ENCODE measurements at regions not wholly inside any gene's neighbourhood (a gene's known extent, or its start where the extent isn't known, plus 50 kb on each side); places are given as distances from the start of the nearest gene placed in this dataset.

- DNase-seq (ENCODE audit: low read depth), result peak; percentile 6
Measured at GRCh38 chr15:70426096-70426821, 328.5 kb upstream of the TLE3 start.

GRCh38 chr15:70424937-70425411, 327.3 kb upstream of the TLE3 start:
- no peak for DNase-seq (ENCODE audit: low read depth)

GRCh38 chr15:70423267-70423666, 325.6 kb upstream of the TLE3 start:
- no peak for DNase-seq (ENCODE audit: low read depth)

GRCh38 chr15:70422342-70422741, 324.6 kb upstream of the TLE3 start:
- no peak for DNase-seq (ENCODE audit: low read depth)

GRCh38 chr15:70420948-70421482, 323.3 kb upstream of the TLE3 start:
- no peak for DNase-seq (ENCODE audit: low read depth)

GRCh38 chr15:70420086-70420947, 322.6 kb upstream of the TLE3 start:
- no peak for DNase-seq (ENCODE audit: low read depth)

- no peak for DNase-seq (ENCODE audit: low read depth)
Measured at GRCh38 chr15:70418943-70419342, 321.2 kb upstream of the TLE3 start.

- DNase-seq (ENCODE audit: low read depth), result no peak
Measured at GRCh38 chr15:70417535-70417934, 319.8 kb upstream of the TLE3 start.

GRCh38 chr15:70416829-70417228, 319.1 kb upstream of the TLE3 start:
- no peak for DNase-seq (ENCODE audit: low read depth)

GRCh38 chr15:70415398-70415797, 317.7 kb upstream of the TLE3 start:
- DNase-seq (ENCODE audit: low read depth), result no peak

- no peak for DNase-seq (ENCODE audit: low read depth)
Measured at GRCh38 chr15:70414626-70415025, 316.9 kb upstream of the TLE3 start.

- no peak for DNase-seq (ENCODE audit: low read depth)
Measured at GRCh38 chr15:70412794-70413193, 315.1 kb upstream of the TLE3 start.

- no peak for DNase-seq (ENCODE audit: low read depth)
Measured at GRCh38 chr15:70411143-70411863, 313.6 kb upstream of the TLE3 start.

GRCh38 chr15:70410371-70410985, 312.8 kb upstream of the TLE3 start:
- DNase-seq (ENCODE audit: low read depth), result no peak

- no peak for DNase-seq (ENCODE audit: low read depth)
Measured at GRCh38 chr15:70409388-70409787, 311.7 kb upstream of the TLE3 start.

- no peak for DNase-seq (ENCODE audit: low read depth)
Measured at GRCh38 chr15:70407955-70408354, 310.2 kb upstream of the TLE3 start.

GRCh38 chr15:70407336-70407670, 309.6 kb upstream of the TLE3 start:
- DNase-seq (ENCODE audit: low read depth), result no peak

- DNase-seq (ENCODE audit: low read depth), result no peak
Measured at GRCh38 chr15:70406617-70407335, 309.1 kb upstream of the TLE3 start.

GRCh38 chr15:70401709-70402108, 304.0 kb upstream of the TLE3 start:
- no peak for DNase-seq (ENCODE audit: low read depth)

GRCh38 chr15:70400766-70401541, 303.2 kb upstream of the TLE3 start:
- DNase-seq (ENCODE audit: low read depth), result no peak

- DNase-seq (ENCODE audit: low read depth), result no peak
Measured at GRCh38 chr15:70399204-70399603, 301.5 kb upstream of the TLE3 start.

Data from EH (cell line).